Subcutaneous abdominal adipose tissue (tissue), 5 donors: ENCODE measurements at regions not wholly inside any gene's neighbourhood (a gene's known extent, or its start where the extent isn't known, plus 50 kb on each side); places are given as distances from the start of the nearest gene placed in this dataset.
"Not testable (repeated sequence)": the region's sequence is repeated elsewhere in the genome, so short reads cannot be mapped to it uniquely, and the experiment has no call there.

Experiments used
- H3K27ac ChIP-seq: one replicate; pipeline ENCODE4 v1.7.0; 2013; ENCODE audit warnings: low read depth, mild to moderate bottlenecking, inconsistent platforms, low read length, moderate library complexity
- H3K27me3 ChIP-seq, 5 donors: one replicate each; pipeline ENCODE4 v1.7.0; 2013; ENCODE audit warnings: low read length in 5 of 5, inconsistent platforms in 1 of 5; ENCODE audit not compliant: control insufficient read depth in 5 of 5, insufficient read depth in 4 of 5
- H3K36me3 ChIP-seq, 5 donors: one replicate each; pipeline ENCODE4 v1.7.0; 2013; ENCODE audit warnings: low read length in 5 of 5; ENCODE audit not compliant: control insufficient read depth in 5 of 5, insufficient read depth in 5 of 5
- H3K4me1 ChIP-seq, 5 donors: one replicate each; pipeline ENCODE4 v1.7.0; 2013; ENCODE audit warnings: low read length in 5 of 5, mild to moderate bottlenecking in 3 of 5, moderate library complexity in 1 of 5; ENCODE audit not compliant: control insufficient read depth in 5 of 5, insufficient read depth in 5 of 5
- H3K4me3 ChIP-seq, 5 donors: one replicate each; pipeline ENCODE4 v1.7.0; 2013; ENCODE audit warnings: low read length in 5 of 5, low read depth in 1 of 5
- H3K9ac ChIP-seq, 5 donors: one replicate each; pipeline ENCODE4 v1.7.0; 2013; ENCODE audit warnings: low read length in 5 of 5, mild to moderate bottlenecking in 4 of 5, moderate library complexity in 3 of 5
- H3K9me3 ChIP-seq, 5 donors: one replicate each; pipeline ENCODE4 v1.7.0; 2013; ENCODE audit warnings: low read length in 5 of 5; ENCODE audit not compliant: control insufficient read depth in 5 of 5
- donor health status: healthy.
- donor health status: healthy.
- donor health status: healthy.
- donor health status: healthy.
- donor health status: healthy.

- Histone ChIP-seq H3K4me3 (no peak overlapping the region), H3K27me3 (no peaks in the 10 kb centered on the region), H3K9ac (no peak overlapping the region), H3K9me3 (no peaks in the 10 kb centered on the region), H3K36me3 (no peaks in the 10 kb centered on the region), H3K4me1 (no peaks in the 10 kb centered on the region), H3K27ac (no peak overlapping the region)
Measured at GRCh38 chr6:102936959-102937358, 1543.5 kb downstream of the GRIK2 start.

GRCh38 chr6:102928109-102928508 is 1534.6 kb downstream of the GRIK2 start:
- no peaks in the 10 kb centered on the region for H3K27me3 ChIP-seq
- peaks cover 0 to 11% (median 0%) of the 10 kb centered on the region in 5 donors for H3K4me1 ChIP-seq
- no peak overlapping the region for H3K9ac ChIP-seq
- H3K9me3 ChIP-seq, result no peaks in the 10 kb centered on the region
- H3K36me3 ChIP-seq, result no peaks in the 10 kb centered on the region
- no peak overlapping the region for H3K4me3 ChIP-seq
- no peak overlapping the region for H3K27ac ChIP-seq

GRCh38 chr6:102918161-102918560 is 1524.7 kb downstream of the GRIK2 start:
- Histone ChIP-seq H3K27ac (no peak overlapping the region), H3K9ac (no peak overlapping the region), H3K36me3 (no peaks in the 10 kb centered on the region), H3K27me3 (no peaks in the 10 kb centered on the region), H3K4me3 (no peak overlapping the region), H3K9me3 (no peaks in the 10 kb centered on the region), H3K4me1 (no peaks in the 10 kb centered on the region)

DNA sequence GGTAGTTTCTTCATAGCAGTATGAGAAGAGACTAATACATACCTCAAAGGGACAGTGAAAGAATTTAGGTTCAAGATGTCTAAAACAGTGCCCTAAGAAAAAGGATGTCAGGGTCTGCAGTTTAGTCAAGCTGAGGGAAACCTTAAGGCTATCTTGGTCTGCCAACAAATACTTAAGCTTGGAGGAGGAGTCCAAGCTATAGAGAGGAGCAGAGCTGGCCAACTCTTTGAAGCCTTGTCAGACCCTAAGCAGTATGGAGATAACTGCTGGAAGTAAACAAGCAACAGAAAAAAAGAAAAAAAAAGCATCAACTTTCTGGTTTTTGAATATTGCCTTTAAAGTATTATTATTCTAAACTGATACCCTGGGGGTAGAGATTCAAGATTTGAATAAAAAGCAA is 1518.1 kb downstream of the GRIK2 start:
- Histone ChIP-seq H3K4me1 (no peaks in the 10 kb centered on the region), H3K9me3 (peaks cover 0 to 5% (median 0%) of the 10 kb centered on the region in 5 donors), H3K36me3 (no peaks in the 10 kb centered on the region), H3K27me3 (no peaks in the 10 kb centered on the region), H3K27ac (no peak overlapping the region), H3K4me3 (no peak overlapping the region), H3K9ac (no peak overlapping the region)

- H3K27me3 ChIP-seq, H3K9ac ChIP-seq, H3K4me1 ChIP-seq, H3K27ac ChIP-seq, H3K4me3 ChIP-seq, H3K36me3 ChIP-seq, H3K9me3 ChIP-seq: not testable (repeated sequence)
Measured at GRCh38 chr6:102910701-102911139, 1517.2 kb downstream of the GRIK2 start.

DNA sequence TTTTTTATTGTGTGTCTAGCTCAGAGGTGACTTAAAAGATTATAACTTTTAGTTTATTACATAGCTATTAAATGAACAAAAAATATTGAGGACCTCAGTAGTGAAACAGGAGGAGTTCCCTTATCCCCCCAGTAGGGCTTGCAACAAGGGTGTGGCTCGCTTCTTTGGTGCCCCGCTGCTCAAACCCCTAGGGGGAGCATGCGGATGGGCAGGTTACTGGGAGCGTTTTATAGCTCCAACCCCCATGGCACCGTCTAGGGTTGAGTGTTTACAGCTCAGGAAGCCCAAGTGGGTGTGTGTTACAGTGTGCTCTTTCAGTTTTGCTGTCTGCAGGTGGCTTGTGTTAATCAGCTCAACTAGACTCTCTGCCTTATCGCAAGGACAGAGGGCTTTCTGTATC is 1513.7 kb downstream of the GRIK2 start:
- H3K36me3 ChIP-seq, result no peaks in the 10 kb centered on the region

GRCh38 chr6:102902471-102902870 is 1509.0 kb downstream of the GRIK2 start:
- Histone ChIP-seq H3K27me3 (no peaks in the 10 kb centered on the region), H3K9ac (no peak overlapping the region)

More for the DNA sequence above, 1513.7 kb downstream of the GRIK2 start:
- Histone ChIP-seq H3K27ac (no peak overlapping the region), H3K9ac (no peak overlapping the region), H3K4me1 (peaks cover 0 to 13% (median 0%) of the 10 kb centered on the region in 5 donors), H3K9me3 (peaks cover 0 to 5% (median 0%) of the 10 kb centered on the region in 5 donors), H3K27me3 (no peaks in the 10 kb centered on the region), H3K4me3 (no peak overlapping the region)

DNA sequence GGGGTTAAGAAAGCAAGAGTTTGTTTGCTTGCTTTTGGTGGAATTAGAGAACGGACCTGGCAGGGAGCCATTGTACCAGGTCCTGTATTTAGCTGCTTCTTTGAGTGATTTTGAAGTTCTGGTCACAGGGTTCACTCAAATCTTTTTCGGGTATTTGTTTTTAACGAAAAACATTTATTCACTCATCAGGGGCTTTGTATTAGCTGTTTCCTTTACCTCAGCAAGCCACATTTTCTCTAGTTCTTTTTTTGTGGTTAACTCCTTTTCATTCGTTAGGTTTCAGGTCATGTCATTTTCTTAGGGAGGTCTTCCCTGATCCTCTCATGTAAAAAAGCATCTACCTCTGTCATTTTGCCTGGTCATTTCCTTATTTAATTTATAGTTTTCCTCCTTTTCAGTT is 1502.2 kb downstream of the GRIK2 start:
- no peaks in the 10 kb centered on the region for H3K27me3 ChIP-seq
- H3K4me1 ChIP-seq, result no peaks in the 10 kb centered on the region
- no peak overlapping the region for H3K27ac ChIP-seq
- H3K4me3 ChIP-seq, result no peak overlapping the region
- no peaks in the 10 kb centered on the region for H3K36me3 ChIP-seq
- H3K9ac ChIP-seq, result no peak overlapping the region
- H3K9me3 ChIP-seq, result no peaks in the 10 kb centered on the region

More at GRCh38 chr6:102902471-102902870, 1509.0 kb downstream of the GRIK2 start:
- H3K4me1 ChIP-seq, result peaks cover 0 to 13% (median 0%) of the 10 kb centered on the region in 5 donors
- H3K27ac ChIP-seq, result no peak overlapping the region
- no peak overlapping the region for H3K4me3 ChIP-seq
- H3K36me3 ChIP-seq, result no peaks in the 10 kb centered on the region
- H3K9me3 ChIP-seq, result peaks cover 0 to 2% (median 0%) of the 10 kb centered on the region in 5 donors

DNA sequence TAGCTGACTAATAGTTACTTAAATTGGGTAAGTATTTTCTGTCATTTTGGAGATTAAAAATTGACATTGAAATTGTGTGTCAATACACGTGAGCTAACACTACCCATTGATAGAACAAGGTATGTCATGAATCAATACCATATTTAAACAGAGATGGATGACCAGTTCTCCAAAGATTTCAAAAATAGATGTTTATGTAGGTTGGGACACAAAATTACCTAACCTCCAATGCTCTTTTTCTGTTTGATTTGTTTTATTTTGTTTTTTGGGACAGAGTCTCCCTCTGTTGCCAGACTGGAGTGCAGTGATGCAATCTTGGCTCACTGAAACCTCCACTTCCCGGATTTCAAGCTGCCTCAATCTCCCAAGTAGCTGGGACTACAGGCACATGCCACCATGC is 1491.7 kb downstream of the GRIK2 start:
- H3K36me3 ChIP-seq, result no peaks in the 10 kb centered on the region
- H3K27me3 ChIP-seq, result no peaks in the 10 kb centered on the region
- no peak overlapping the region for H3K27ac ChIP-seq
- H3K9ac ChIP-seq, result no peak overlapping the region
- H3K9me3 ChIP-seq, result peaks cover 0 to 3% (median 0%) of the 10 kb centered on the region in 5 donors
- H3K4me3 ChIP-seq, result no peak overlapping the region
- H3K4me1 ChIP-seq, result no peaks in the 10 kb centered on the region

DNA sequence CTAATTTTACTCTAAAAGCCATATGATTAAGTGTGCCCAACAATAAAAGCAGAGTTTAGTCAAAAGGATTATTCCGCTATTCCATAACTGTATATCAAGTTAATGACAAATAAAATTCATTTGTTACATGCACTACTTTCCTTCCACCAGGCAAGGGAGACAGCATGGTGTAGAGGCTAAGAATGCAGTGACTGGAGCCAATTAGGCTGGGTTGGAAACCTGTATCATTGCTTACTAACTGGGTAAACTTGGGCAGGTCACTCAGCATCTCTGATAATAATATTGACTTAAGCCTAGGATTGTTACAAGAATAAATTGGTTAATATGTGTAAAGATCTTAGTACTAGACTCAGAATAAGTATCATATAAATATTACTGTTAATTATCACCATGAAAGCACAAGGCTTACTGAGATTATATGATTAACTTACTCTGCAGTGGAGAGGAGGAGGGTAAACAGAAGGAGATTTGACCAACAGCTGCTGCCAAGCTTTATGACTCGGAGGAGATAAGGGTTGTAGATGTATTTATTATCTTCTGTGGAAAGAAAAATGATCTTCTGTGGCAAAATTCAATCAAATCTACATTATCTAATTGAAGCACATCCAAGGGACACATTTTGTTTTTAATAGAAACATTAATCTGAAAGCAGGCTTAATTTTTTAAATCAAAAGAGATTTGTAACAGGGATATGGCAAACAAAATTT is 1459.9 kb downstream of the GRIK2 start:
- Histone ChIP-seq H3K36me3 (no peaks in the 10 kb centered on the region), H3K27ac (no peak overlapping the region), H3K4me3 (no peak overlapping the region), H3K9me3 (no peaks in the 10 kb centered on the region), H3K27me3 (no peaks in the 10 kb centered on the region), H3K9ac (no peak overlapping the region), H3K4me1 (no peaks in the 10 kb centered on the region)
